Body of pancreas (tissue), 4 donors: ENCODE measurements at regions not wholly inside any gene's neighbourhood (a gene's known extent, or its start where the extent isn't known, plus 50 kb on each side); places are given as distances from the start of the nearest gene placed in this dataset.

ENCODE experiments used
- POLR2A ChIP-seq, 3 donors: fragments of 450-650 bp; IDR thresholded peaks; one replicate each; pipeline ENCODE4 v1.6.1; 2016; ENCODE audit warnings: antibody characterized with exemption in 3 of 3, mild to moderate bottlenecking in 2 of 3
- TF ChIP-seq, protein P1 (sequence below), 7 experiments: fragments of 450-650 bp in 4 of 7; fragments of 200-600 bp in 3 of 7; sonication (generic) in 3 of 7; IDR thresholded peaks; one replicate each; pipeline ENCODE4 v1.5.1; 2016 to 2019; ENCODE audit warnings: antibody characterized with exemption in 7 of 7

DNA sequence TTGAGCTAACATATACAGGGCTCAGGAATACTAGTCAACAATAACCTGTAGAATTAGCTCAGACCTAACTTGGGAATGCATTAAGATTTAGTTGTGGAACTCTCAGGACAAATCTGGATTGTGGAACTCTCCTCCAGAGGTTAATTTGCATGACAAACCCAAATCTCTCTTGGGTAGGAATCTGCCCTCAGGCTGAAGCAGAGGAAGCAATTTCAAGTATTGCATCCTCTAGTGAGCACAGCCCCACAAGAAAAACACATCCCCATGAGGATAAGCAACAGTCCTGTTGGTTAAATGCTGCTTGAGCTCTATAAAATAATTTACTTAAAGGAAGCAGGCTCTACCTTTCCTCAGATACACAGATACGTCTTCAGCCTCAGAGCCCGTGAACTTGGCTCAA is 170.9 kb upstream of the STXBP5 start:
- TF ChIP-seq, protein P1, sequence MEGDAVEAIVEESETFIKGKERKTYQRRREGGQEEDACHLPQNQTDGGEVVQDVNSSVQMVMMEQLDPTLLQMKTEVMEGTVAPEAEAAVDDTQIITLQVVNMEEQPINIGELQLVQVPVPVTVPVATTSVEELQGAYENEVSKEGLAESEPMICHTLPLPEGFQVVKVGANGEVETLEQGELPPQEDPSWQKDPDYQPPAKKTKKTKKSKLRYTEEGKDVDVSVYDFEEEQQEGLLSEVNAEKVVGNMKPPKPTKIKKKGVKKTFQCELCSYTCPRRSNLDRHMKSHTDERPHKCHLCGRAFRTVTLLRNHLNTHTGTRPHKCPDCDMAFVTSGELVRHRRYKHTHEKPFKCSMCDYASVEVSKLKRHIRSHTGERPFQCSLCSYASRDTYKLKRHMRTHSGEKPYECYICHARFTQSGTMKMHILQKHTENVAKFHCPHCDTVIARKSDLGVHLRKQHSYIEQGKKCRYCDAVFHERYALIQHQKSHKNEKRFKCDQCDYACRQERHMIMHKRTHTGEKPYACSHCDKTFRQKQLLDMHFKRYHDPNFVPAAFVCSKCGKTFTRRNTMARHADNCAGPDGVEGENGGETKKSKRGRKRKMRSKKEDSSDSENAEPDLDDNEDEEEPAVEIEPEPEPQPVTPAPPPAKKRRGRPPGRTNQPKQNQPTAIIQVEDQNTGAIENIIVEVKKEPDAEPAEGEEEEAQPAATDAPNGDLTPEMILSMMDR (IDR thresholded peaks at IDR 0.05): no peak
- no peak for TF ChIP-seq POLR2A (IDR thresholded peaks at IDR 0.05)
